Stimulated activated CD4-positive, alpha-beta T cell treated with anti-CD3 and anti-CD28 coated beads, Interleukin-12 subunit alpha, Interleukin-12 subunit beta, amount 100 ng/mL, for 48 hours (primary cell): ENCODE measurements at regions not wholly inside any gene's neighbourhood (a gene's known extent, or its start where the extent isn't known, plus 50 kb on each side); places are given as distances from the start of the nearest gene placed in this dataset.

Source experiments
- DNase-seq, 3 donors: peaks; one replicate each; pipeline ENCODE4 v3.0.0-alpha.2; 2020; ENCODE audit warnings: low read depth in 2 of 3, low spot score in 1 of 3

DNA sequence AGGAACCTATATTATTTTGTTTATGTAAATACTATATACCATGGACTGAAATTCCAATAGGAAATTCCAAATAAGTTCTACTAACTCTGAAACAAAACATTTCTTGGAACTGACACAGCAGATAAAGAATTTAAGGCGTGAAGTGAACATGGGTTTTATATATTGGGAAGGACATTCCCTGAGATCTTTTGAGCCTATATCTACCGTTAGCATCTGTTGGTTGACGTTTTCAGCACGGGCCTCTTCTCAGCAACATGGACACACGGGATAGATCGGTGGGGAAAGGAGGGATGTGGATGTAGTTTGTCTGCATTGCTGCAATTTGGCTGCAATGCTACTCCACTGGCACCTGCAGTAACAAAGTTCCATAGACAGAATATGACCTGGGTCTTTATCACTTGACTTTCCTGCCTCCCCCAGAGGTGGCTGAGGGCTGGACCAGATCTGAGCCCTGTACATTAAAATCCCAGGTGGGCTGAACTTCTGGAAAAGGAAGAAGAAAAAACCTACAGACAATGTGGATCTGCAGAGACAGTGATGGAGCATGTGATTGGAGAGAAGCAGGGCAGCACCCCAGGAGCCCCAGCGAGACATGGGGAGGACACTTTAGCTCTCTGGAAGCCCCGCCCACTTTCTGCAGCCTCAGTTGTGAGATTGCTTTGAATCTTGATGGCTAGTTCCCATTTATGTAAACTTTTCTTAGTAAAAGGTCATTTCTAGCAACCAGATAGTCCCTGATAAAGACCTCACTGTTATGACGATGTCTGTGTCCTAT is 91.2 kb upstream of the CPEB4 start:
- DNase-seq: no peak

DNA sequence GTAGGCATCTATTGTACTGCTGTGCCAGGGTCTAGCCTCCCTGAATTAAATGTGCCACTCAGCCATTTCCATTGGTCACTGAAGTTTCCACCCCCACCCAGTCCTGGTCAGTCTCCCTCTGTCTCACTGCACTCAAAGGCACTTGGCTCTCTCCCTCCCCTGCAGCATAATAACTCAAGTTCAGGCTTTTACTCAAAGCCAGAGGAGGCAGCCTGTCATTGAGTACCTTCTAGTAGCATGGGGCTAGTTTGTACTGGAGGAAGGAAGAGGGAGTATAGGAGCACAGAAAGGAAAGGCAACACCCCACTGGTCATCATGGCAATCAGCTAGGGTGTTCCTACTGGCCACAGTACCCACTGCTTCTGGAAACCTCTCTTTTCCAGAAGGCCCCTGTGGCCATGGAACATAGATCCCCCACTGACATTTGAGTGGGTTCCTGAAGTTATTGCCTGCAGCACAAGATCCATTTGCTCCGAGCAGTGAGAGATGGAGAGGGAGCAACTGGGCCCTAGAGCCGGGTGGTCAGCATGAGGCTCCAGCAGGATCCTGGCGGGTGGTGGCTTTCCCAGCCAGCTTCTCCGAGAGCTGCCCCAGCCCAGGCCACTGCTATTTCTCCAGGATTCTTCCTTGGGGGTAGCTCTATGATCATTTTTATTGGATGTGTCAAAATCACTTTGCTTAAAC is 89.9 kb upstream of the CPEB4 start:
- no peak for DNase-seq

DNA sequence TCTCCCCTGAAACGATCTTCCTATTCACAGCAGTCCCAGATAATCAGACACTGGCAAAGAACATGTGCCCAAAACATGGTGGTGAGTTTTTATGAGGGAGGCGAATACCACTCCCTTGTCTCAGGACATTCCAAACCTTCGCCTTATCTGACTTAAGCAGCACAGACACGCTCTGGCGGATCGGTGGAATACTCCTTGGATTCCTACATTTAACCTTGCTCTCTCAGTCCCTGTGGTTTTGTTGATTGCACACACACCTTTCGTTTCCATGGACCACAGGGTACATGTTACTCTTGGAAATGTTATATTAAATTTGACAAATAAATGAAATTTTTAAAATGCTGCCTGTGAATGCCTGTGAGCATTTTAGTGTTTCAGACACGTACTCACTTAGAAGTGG is 87.8 kb upstream of the CPEB4 start:
- DNase-seq: no peak

DNA sequence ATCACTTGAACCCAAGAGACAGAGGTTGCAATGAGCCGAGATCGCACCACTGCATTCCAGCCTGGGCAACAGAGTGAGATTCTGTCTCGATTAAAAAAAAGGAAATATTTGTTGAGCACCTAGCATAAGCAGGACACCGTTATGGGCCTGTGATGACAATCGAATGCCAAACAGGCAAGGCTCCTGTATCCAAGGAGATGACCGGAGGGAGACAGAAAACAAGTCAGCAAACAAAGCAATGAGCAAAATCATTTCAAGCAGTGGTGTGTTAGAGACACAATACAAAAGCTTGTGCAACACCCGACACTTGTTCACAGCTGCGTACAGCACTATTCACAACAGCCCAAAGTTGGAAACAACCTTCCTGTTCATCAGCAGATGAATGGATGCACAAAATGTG is 87.1 kb upstream of the CPEB4 start:
- no peak for DNase-seq

DNA sequence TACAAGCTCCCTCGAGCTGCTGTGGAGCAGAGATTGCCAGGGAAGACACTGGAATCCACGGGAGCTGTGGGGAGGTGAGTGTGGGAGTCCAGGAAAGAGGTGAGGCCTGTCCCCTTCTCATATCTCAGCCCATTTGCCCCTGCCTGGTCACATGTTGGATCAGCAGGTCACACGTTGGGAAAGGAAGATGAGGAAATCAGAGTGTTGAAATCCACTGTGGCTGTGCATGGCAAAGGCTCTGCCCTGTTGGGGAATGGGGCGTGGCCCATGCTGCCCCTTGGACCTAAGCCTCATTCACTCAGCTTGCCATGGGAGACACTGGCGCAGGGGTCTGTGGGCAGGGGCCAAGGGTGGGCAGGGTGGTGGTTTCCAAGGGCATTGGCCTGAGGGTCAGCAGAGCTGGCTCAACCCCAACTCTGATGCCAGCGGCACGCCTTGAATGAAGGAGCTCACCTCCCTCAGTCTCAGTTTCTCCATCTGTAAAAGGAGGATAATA is 85.4 kb upstream of the CPEB4 start:
- DNase-seq: no peak

DNA sequence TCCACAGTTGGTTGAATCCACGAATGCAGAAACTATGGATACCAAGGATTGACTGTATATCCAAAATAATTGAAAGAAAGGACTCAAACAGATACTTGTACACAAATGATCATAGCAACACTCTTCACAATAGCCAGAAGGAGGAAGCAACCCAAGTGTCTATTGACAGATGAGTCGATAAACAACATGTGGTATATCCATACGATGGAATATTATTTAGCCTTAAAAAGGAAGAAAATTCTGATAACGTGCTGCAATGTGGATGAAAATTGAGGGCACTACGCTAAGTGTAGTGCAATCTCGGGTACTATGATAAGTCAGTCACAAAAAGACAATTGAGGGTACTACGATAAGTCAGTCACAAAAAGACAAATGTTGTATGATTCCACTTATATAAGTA is 83.6 kb upstream of the CPEB4 start:
- no peak for DNase-seq

DNA sequence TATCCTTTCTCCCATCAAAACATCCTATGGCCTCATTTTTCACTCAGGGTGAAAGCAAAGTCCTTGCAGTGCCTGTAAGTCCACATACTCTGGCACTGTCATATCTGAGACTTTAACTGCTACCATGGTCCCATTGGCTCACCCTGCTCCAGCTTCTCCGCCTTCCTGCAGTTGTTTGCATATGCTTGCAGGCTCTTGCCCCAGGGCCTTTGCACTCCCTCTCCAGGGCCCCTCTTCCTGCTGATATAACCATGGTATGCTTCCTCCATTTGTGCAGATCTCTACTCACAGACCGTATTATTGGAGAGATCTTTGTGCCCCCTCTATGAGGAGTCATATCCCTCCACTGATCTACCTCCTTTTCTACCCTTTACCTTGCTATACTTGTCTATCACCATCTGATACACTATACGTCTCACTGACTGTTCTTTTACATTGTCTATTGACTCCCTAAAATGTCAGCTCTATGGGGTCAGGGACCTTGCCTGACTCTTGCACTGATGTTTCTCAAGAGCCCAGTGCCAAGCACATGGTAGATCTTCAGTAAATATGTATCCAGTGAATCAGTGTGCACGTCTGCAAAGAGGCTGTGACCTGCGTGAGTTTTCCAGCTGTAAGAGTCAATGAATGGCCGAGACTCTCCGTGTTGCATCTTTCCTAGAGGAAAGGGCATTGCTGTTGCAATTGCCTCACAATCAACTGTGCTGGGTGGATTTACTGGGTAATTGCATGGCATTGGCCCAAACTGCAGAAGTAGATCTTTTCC is 81.7 kb upstream of the CPEB4 start:
- DNase-seq: no peak

DNA sequence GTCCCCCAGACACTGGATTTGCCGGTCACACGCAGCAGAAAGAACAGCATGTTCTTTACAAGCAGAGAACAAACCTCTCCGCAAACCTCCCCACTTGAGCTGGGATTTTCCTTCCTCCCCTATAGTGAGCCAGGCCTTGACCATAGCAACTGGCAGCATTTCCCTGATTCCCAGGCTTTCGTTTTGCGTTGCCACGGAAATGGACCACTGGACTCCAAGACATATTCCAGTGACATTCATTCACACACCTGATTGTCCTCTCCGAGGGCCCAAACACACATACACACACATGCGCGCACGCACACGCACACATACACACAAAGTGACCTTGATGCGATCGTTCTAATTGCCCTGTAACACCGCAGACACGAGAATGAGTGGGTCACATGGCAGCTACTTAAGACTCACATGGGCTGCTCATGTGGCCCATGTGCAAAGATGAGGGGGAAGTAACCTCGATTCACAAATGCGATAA is 80.9 kb upstream of the CPEB4 start:
- DNase-seq: no peak

DNA sequence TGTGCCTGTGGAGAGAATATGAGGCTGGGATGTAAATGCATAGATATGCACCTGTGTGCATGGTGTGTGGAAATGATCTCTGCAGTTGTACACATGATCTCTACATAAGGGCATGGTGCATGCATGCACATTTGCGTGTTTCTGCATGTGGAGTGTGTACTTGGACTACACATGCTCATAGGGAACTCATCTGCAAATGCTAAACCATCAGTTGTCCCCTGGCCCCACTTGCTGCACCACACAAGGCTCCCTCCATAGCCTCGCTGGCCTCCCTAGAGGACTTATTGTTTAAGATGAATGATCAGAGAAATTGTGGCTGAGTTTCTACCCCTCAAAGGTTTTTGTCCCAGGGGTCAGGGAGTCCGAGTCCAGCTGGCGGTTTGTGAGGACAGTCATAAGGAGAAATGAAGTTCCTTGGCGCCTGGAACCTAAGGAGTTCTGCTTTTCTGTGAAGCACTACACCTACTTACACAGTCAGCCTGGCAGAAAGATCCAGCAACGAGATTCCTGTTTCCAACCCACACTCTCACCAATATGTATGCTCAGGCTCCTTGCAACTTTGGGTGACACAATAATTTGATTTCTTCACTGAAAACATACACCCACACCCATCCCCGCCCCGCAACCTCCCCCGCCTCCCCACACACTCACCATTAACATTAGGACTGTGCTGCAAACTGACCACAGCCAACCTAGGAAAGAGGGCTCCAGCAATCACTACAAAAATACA is 79.9 kb upstream of the CPEB4 start:
- DNase-seq: no peak

DNA sequence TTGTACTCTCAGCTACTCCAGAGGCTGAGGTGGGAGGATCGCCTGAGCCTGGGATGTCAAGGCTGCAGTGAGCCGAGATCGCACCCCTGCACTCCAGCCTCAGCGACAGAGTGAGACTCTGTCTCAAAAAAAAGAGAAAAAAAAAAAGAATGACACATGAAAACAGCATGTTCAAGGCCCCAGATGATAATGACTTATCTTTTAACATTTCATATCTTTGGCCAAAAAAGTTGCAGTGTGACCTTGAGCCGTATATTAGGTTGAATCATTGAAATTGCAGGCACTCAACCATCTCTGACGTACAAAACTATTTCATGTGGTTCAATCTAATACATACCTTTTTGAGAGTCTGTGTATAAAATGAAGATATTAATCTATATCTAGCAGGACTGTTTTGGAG is 79.1 kb upstream of the CPEB4 start:
- no peak for DNase-seq

DNA sequence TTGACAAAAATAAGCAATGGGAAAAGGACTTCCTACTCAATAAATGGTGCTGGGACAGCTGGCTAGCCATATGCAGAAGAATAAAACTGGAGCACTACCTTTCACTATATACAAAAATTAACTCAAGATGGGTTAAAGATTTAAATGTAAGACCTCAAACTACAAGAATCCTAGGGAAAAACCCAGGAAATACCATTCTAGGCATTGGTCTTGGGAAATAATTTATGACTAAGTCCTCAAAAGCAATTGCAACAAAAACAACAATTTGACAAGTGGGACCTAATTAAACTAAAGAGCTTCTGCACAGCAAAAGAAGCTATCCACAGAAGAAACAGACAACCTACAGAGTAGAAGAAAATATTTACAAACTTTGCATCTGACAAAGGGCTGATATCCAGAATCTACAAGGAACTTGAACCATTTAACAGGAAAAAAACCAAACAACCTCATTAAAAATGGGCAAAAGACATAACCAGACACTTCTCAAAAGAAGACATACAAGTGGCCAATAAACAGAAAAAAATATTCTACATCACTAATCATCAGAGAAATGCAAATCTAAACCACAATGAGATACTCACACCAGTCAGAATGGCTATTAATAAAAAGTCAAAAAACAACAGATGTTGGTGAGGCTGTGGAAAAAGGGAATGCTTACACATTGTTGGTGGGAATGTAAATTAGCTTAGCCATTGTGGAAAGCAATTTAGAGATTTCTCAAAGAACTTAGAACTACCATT is 75.2 kb upstream of the CPEB4 start:
- no peak for DNase-seq

DNA sequence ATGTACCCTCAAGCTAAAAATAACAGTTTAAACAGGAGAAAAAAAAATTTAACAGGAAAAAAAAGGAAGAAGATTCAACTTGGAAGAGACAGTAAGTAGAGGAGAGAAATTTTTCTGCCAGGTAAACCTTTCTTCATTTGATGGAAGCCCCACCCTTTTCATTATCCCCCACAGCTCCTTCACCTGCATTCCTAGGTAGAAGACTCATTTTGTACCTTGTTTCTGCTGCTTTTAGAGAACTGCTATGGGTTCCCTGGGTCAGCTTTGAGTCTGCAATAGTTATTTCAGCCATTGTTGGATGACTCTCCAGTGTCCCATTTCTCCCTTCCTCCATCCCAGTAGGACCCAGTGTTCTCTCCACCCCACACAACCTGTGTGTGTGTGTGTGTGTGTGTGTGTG is 74.1 kb upstream of the CPEB4 start:
- DNase-seq: no peak

DNA sequence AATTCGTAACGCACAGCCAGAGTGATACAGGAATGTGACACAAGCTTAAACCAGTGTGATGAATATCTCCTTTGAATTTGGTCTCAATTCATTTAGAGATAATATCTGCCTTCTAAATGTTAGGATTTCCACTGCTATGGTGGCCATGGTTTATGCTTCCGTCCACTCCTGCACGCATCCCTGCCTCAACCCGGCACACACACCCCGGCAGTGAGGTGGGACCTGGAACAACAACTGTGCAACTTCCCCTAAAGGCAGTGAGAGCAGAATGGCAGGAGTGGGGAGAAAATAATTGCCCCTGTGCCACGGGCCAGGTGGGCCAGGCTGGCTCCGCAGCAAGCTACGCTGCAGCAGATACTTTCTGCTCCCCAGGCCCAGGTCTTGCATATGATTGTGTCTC is 72.6 kb upstream of the CPEB4 start:
- no peak for DNase-seq

DNA sequence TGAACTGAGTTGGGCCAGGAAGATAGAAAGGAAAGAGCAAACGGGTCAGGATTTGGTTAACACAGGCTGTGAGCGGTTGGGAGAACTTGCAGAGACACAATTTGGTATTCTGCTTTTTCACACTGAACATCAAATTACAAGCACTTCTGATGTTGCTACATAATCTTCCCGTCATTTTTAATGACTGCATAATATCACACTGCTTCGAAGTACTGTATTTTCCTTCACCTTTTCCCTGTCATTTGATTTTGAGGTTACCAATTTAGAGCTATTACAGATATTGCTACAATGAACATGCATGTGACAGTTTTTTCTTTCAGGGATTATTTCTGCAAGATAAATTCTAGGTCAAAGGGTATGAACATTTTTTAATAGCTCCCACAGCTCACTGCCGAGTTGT is 71.4 kb upstream of the CPEB4 start:
- no peak for DNase-seq

DNA sequence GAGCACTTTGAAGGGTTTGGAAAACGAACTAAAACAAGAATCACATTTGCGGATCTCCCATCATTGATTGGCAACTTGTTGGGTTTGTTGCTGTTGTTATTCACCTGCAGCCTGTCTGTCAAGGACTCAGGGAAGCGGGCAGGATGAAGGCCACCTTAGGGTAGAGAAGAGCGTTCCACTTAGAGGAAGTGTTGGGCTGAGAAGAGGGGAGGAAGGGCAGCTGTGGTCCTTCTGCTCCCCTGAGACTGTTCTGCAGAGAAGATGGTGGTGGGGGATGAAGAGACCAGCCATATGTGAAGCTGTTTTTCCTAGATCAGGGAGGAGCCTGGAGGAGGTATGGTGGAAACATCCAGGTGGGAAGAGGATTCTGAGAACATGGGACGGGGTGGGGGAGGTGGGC is 70.6 kb upstream of the CPEB4 start:
- DNase-seq: no peak

DNA sequence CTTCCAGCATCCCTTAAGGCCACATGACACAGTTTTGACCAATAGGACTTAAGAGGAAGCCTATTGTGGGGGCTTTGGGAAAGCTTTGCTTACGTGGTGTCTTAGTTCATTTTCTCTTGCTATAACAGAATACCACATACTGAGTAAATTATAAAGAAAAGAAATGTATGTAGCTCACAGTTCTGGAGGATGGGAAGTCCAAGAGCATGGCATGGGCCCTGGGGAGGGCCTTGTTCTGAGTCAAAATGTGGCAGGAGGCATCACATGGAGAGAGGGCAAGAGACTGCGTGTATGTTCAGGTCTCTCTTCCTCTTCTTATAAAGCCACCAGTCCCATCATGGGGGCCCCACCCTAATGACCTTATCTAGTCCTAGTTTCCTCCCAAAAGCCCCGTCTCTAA is 68.6 kb upstream of the CPEB4 start:
- no peak for DNase-seq

DNA sequence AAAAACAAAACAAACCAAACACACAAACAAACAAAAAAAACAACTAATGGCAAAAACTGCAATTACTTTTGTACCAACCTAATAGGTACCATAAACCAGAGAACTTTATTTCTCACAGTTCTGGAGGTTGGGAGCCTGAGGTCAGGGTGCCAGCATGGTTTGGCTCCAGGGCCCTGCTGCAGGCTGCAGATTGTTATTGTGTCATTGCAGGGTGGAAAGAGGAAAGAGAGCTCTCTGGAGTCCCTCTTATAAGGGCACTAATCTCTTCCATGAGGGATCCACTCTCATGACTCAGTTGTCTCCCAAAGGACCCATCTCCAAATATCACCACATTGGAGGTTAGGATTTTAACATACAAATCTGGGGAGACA is 64.9 kb upstream of the CPEB4 start:
- DNase-seq: no peak

DNA sequence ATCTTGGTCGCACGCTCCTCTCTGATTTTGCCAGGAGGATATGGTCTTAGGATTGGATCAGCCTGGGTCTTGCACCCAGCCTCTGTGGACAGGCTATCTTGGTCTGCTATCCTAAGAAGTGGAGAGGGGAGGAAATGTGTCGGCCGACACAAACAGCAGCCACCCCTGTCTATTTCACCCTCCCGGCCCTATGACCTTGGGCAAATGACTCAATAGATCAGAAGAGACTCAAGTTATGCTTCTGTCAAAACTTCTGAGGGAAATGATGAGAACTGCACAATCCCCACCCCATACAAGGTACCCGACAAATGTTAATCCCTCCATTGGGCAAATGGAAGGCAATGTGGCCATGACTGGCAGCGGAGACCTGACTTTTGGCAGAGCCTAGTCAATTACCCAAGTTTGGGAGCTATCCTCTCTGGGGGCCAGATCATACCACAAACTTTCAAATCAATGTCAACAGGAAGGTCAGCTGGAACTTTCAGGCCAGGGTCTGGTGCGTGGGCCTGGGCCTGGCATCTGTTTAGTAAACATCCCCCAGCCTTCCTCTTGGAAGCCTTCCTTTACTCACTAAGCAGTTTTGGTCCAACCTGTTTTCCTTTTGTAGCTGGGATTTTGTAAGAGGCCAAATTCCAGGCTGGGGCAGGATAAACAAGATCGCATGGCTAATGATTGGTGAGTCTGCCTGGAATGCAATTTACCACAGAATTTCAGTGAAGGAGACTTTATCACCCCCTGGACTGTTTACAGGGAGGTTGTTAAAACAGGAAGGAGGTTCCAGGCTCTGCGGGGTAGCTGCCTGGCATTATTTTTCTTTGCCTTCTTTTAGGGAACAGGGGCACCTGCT is 64.2 kb upstream of the CPEB4 start:
- DNase-seq: no peak

DNA sequence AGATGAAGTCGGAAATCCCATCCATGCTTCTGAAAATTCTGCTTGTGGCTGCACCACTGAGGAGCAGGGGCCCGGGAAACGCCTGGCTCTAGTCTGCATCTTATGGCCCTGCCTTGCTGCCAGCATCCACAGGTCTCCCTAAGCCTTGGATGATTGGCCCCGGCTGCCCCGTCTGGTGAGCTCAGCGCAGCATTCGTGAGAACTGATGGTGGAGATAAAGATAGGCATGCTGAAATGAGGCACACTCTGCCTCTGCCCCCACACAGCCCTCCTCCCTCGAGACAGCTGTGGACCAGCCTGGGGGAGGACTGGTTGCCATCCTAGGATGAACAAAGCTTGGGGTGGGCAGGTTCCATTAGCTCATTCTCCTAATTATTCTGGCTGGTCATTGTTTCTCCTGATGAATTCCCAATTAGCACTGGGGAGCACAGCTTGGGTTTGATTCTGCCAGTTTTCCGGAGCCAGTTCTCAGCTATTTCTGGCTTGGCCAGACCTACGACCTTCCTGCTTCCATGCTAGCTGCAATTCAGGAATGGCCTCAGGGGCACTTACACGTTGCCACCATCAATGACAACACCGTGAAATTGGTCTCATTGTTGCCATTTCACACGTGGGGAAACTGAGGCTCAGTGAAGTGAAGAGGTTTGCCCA is 62.8 kb upstream of the CPEB4 start:
- DNase-seq: no peak
